Suprapubic skin (tissue), 3 donors: ENCODE measurements at regions not wholly inside any gene's neighbourhood (a gene's known extent, or its start where the extent isn't known, plus 50 kb on each side); places are given as distances from the start of the nearest gene placed in this dataset.

ENCODE experiments used
- CTCF ChIP-seq, 2 donors: fragments of 200-600 bp in 1 of 2; fragments of 450-650 bp in 1 of 2; sonication (generic) in 1 of 2; IDR thresholded peaks; one replicate each; pipeline ENCODE4 v1.5.1; 2016 to 2019; ENCODE audit warnings: antibody characterized with exemption in 2 of 2, mild to moderate bottlenecking in 1 of 2, moderate library complexity in 1 of 2
- POLR2A ChIP-seq, 2 donors: fragments of 450-650 bp; IDR thresholded peaks; one replicate each; pipeline ENCODE4 v1.6.1; 2017; ENCODE audit warnings: antibody characterized with exemption in 2 of 2, mild to moderate bottlenecking in 2 of 2, moderate library complexity in 2 of 2

- no peak for TF ChIP-seq CTCF (IDR thresholded peaks at IDR 0.05)
- no peak for TF ChIP-seq POLR2A (IDR thresholded peaks at IDR 0.05)
Measured at GRCh38 chr2:128986867-128987268, 668.2 kb upstream of the HS6ST1 start.
